ENCODE measurements at regions not wholly inside any gene's neighbourhood (a gene's known extent, or its start where the extent isn't known, plus 50 kb on each side); places are given as distances from the start of the nearest gene placed in this dataset.
"Not testable (repeated sequence)": the region's sequence is repeated elsewhere in the genome, so short reads cannot be mapped to it uniquely, and the experiment has no call there.

- DNase-seq (ENCODE audit: low read depth): no peak
These were observed 266.2 kb downstream of the KCTD12 start for GRCh38 chr13:76620036-76620435.

DNA sequence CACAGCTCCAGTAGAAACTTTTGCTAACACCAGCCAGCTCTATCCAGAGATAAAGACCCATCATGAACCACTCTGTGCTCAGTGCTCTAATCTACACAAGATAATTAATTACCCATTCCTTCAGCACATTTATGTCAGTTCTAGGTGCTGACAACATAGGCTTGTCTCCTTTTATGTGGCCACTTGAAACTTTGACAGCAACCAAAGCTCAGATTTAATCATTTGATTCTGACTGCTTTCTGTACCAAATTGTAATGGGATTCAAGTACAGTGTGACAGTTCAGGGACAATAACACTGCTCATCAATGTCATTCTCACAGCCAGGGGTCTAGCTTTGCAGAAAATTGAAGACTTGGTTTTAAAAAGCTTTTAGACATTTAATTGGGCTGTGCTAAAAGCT lies 266.6 kb downstream of the KCTD12 start:
- no peak for DNase-seq (ENCODE audit: low read depth)

GRCh38 chr13:76610819-76611415 lies 275.3 kb downstream of the KCTD12 start:
- no peak for DNase-seq (ENCODE audit: low read depth)

GRCh38 chr13:76609643-76610042 lies 276.6 kb downstream of the KCTD12 start:
- no peak for DNase-seq (ENCODE audit: low read depth)

DNA sequence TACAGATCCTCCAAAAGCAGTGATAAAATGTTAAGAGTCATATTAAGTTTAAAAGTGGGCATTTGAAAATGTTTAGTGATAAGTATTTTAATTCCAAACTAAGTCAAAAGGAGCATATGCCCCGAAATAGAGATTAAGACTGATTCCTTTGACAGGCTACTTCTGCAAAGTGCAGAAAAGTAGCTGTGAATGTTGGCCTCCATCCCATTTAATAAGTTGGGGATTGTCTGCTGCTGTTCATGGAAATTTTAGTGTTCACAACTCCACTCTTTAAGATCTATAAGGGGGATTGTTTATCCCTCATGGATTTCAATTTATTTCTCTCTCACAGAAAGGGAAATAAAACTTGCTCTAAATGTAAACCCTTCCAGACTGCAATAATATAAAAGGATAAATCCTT lies 278.3 kb downstream of the KCTD12 start:
- no peak for DNase-seq (ENCODE audit: low read depth)

DNA sequence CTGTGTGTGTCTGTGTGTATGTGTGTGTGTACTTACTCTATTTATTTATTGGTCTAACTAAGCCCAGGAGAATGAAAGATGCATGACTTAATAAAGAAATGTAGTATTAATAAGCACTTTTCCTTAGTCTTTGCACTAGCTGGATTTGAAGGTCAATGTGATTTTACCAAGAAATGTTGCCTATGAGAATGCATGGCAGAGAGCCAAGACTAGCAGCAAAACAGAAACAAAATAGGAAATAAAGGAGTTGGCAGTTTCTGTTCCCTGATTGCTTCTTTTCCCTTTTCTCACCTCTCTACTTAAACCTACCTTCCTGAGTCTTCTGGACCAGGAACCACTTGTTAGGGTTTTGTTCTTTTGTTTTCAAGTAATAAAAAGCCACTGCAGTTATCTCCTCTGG lies 286.1 kb downstream of the KCTD12 start:
- DNase-seq (ENCODE audit: low read depth): no peak

- no peak for DNase-seq (ENCODE audit: low read depth)
These were observed 288.3 kb downstream of the KCTD12 start for GRCh38 chr13:76597868-76598267.

DNA sequence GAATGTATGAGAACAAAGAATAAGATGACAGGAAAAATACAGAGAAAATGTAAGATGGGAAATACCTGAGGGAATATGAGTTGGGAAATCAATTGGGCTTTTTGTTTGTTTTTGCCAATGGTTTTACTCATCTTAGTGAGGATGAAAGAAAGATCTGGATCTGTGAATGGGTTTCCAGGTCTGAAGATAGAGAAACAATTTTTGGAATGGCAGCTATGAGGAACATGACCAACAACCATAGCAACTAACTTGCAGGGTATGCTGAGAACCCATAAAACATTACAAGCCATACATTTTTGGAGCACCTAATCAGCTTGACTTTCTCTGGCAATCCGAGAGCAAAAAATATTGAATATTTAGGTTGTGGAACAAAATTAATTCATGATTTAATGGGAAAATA lies 290.0 kb downstream of the KCTD12 start:
- no peak for DNase-seq (ENCODE audit: low read depth)

GRCh38 chr13:76594435-76594834 lies 291.8 kb downstream of the KCTD12 start:
- no peak for DNase-seq (ENCODE audit: low read depth)

GRCh38 chr13:76586842-76587241 lies 299.4 kb downstream of the KCTD12 start:
- DNase-seq (ENCODE audit: low read depth): no peak

DNA sequence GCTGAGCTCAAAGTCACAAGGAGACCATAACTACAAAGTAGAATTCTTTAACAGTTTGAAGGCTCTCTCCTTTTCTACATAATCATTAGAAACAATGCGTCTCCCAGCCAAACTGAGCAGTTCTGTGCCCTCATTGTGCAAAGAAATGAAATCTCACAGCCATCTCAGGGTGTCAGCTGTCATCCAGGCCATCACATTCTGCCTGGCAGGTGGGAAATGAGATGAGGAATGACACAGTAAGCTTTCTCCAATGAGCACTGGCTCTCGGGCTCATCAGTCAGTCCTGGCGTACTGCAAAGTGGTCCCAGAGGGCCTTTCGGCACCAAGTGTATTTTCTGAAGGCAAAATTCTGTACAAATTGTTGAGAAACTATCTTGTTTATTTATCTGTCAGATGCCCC lies 306.5 kb downstream of the KCTD12 start:
- DNase-seq (ENCODE audit: low read depth): no peak

DNA sequence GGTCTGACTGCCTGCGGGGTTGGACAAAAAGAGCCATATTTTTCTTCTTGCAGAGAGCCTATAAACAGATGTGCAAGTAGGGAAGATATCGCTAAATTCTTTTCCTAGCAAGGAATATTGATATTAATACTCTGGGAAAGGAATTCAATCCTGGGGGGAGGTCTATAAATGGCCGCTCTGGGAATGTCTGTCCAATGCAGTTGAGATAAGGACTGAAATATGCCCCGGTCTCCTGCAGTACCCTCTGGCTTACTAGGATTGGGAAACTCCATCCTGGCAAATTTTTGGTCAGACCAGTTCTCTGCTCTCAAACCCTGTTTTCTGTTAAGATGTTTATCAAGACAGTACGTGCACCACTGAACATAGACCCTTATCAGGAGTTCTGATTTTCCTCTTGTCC lies 310.6 kb downstream of the KCTD12 start:
- not testable (repeated sequence) for DNase-seq (ENCODE audit: low read depth)

- no peak for DNase-seq (ENCODE audit: low read depth)
These were observed 315.7 kb downstream of the KCTD12 start for GRCh38 chr13:76570510-76570971.

DNA sequence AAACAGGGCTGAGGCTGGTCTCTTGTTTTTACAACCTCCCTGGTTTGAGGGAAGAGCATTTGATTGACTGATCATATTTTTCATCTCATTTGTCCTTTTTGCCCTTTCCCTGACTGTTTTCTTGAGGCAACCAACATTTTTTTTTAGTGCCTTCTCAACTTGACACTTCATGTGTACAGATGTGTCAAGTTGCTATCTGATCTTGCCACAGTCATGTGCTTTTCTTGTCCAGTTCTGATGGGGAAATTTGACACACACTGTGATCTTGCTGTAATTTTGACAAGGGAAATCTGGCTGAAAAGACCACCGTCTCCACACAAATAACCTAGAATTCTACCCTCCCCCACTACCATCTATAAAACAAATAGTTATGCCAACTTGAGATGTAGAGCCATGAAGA lies 329.6 kb downstream of the KCTD12 start:
- DNase-seq (ENCODE audit: low read depth): no peak

DNA sequence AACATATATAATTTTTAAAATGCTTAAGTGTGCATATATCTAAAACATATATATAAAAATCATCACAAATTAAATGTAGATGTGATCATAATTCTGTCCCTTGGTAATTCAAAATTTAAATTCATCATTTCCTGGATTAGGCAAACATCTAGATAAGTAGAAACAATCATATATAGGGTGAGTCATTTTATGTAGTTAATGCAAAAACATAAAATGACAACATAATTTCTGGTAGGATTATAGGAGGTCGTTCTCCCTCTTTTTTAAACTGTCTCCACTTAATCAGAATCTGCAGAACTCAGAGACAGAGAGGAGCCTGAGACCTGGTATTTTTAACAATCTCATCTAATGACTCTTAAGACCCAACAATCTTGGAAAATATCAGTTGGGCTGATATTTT lies 333.4 kb downstream of the KCTD12 start:
- no peak for DNase-seq (ENCODE audit: low read depth)

GRCh38 chr13:76552041-76552772 lies 334.0 kb downstream of the KCTD12 start:
- DNase-seq (ENCODE audit: low read depth): no peak

- DNase-seq (ENCODE audit: low read depth): no peak
These were observed 344.0 kb downstream of the KCTD12 start for GRCh38 chr13:76542176-76542575.

DNA sequence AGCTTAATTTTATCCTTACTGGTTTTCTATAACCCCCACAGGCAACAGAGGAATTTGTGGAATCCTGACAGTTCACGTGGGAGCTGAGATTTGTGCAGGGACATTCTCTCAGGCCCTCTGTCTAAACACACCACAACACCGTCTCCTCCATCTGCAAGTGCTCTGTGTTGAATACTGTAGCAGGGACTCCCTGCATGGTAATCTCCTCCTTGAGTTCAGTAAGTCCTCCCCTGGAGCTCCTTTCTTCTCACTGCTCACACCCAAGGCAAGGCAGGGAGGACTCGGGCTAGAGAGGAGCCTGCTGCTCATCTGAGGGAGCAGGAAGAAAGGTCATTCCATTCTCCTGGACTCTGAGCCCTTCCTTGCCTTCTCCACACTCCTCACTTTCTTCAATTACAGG lies 348.2 kb downstream of the KCTD12 start:
- no peak for DNase-seq (ENCODE audit: low read depth)

- no peak for DNase-seq (ENCODE audit: low read depth)
These were observed 353.0 kb downstream of the KCTD12 start for GRCh38 chr13:76533251-76533650.

DNA sequence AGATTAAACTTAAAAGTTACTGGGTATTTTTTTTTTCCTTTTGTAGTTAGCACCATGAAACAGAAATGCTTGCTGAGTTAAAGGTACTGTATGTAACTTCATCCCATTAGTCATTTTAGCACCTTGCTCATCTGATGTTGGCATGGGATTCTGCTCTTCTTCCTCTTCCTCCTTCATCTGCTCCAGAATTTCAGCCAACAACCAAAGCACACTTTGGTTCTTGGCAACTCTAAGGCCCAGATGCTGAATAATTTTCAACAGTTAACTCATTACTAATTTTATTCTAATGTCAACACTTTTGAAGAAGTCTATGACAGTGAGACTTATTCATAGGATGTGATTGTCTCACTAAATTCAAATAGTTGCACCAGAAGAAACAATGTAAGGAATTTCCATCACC lies 359.2 kb downstream of the KCTD12 start:
- no peak for DNase-seq (ENCODE audit: low read depth)

DNA sequence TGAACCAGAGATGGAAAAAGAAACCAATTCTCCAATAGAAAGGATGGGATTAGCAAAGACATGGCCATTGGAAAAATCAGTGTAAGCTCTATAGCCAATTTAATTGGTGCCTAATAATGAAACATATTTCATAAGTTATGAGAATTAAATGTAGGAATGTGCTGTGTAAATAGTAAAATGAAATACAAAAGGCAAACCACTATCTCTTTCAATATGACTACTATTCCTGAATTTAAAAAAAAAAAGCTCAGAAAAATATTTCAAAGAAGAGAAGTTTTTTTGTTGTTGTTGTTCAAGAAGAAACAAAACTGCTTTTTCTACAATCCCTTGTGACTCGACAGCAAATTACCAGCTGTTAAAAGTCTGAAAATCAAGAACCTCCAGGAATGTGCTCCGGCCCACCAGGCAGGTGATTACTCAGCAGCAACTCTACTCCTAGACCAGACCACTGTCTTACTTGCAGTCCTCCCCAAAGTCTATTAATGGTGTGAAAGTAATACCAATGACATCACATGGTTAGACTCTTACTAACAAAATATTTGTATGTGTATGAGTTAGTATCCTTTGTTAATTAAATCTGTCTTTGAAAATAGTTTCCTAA lies 362.4 kb downstream of the KCTD12 start:
- no peak for DNase-seq (ENCODE audit: low read depth)

GRCh38 chr13:76522083-76522755 lies 364.0 kb downstream of the KCTD12 start:
- no peak for DNase-seq (ENCODE audit: low read depth)

DNA sequence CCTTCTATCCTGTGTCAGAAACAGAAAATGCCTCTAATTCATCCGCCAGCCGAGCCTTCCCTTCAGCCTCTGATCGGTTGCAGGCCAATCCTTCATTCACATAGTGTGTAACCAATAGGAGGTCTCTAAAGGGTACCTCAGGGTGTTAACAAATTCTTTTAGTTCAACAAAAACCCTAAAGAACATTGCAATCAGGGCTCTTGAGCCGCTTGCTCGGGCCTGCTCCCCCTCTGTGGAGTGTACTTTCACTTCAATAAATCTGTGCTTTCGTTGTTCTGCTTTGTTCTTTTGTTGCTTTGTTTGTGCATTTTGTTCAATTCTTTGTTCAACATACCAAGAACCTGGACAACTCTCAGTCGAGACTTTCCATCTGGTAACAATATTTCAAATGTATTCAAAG lies 366.5 kb downstream of the KCTD12 start:
- no peak for DNase-seq (ENCODE audit: low read depth)
